Esophagus muscularis mucosa (tissue), 4 donors: ENCODE measurements at regions not wholly inside any gene's neighbourhood (a gene's known extent, or its start where the extent isn't known, plus 50 kb on each side); places are given as distances from the start of the nearest gene placed in this dataset.

Source experiments
- DNase-seq: peaks from one replicate; pipeline ENCODE4 v3.0.0-alpha.2; 2017; ENCODE audit errors: extremely low spot score
- H3K27ac ChIP-seq, 4 donors: fragments of 200-600 bp; sonication (generic); replicated peaks in 1 of 4; 1 replicate in 3 of 4; 2 replicates in 1 of 4; pipeline ENCODE4 v1.5.1; 2016 to 2019; ENCODE audit warnings: mild to moderate bottlenecking in 1 of 4
- H3K27me3 ChIP-seq, 4 donors: fragments of 200-600 bp; sonication (generic); one replicate each; pipeline versions ENCODE4 v1.5.1 to v1.6.0; 2016 to 2019
- H3K36me3 ChIP-seq, 4 donors: fragments of 200-600 bp; sonication (generic); one replicate each; pipeline ENCODE4 v1.5.1; 2016 to 2019
- H3K4me1 ChIP-seq, 4 donors: fragments of 200-600 bp; sonication (generic); one replicate each; pipeline ENCODE4 v1.5.1; 2016 to 2019
- H3K4me3 ChIP-seq, 4 donors: fragments of 200-600 bp; sonication (generic); 1 replicate in 2 of 4; 2 replicates in 2 of 4; pipeline ENCODE4 v1.5.1; 2016 to 2019; ENCODE audit warnings: mild to moderate bottlenecking in 4 of 4, moderate library complexity in 1 of 4
- H3K9me3 ChIP-seq, 4 donors: fragments of 200-600 bp; sonication (generic); 1 replicate in 3 of 4; 2 replicates in 1 of 4; pipeline ENCODE4 v1.5.1; 2016 to 2019
- EP300 ChIP-seq: sonication (generic); formaldehyde crosslinking; IDR thresholded peaks from one replicate; pipeline ENCODE4 v1.6.1; 2017; ENCODE audit warnings: antibody characterized with exemption
- POLR2A ChIP-seq: fragments of 450-650 bp; IDR thresholded peaks from one replicate; pipeline ENCODE4 v1.6.1; 2017; ENCODE audit warnings: antibody characterized with exemption, moderate library complexity, mild to moderate bottlenecking, low read depth
- POLR2AphosphoS5 ChIP-seq, 2 donors: sonication (generic); formaldehyde crosslinking; IDR thresholded peaks; one replicate each; pipeline ENCODE4 v1.6.1; 2017; ENCODE audit warnings: antibody characterized with exemption in 2 of 2
- WGBS: methylation state at CpG from one replicate; pipeline ENCODE4 v1.1.5; 2018; 5-methylcytosine and 5-hydroxymethylcytosine counted together
- intact Hi-C: fragments of 100-400 bp; cut with DNase I; formaldehyde crosslinking; loops from one replicate; pipeline ENCODE4 v1.15.1; 2023
- TF ChIP-seq, protein P1 (sequence below), 3 experiments: fragments of 200-600 bp in 2 of 3; fragments of 450-650 bp in 1 of 3; sonication (generic) in 2 of 3; IDR thresholded peaks; one replicate each; pipeline ENCODE4 v1.5.1; 2017 to 2019; ENCODE audit warnings: antibody characterized with exemption in 3 of 3, mild to moderate bottlenecking in 2 of 3, moderate library complexity in 1 of 3

DNA sequence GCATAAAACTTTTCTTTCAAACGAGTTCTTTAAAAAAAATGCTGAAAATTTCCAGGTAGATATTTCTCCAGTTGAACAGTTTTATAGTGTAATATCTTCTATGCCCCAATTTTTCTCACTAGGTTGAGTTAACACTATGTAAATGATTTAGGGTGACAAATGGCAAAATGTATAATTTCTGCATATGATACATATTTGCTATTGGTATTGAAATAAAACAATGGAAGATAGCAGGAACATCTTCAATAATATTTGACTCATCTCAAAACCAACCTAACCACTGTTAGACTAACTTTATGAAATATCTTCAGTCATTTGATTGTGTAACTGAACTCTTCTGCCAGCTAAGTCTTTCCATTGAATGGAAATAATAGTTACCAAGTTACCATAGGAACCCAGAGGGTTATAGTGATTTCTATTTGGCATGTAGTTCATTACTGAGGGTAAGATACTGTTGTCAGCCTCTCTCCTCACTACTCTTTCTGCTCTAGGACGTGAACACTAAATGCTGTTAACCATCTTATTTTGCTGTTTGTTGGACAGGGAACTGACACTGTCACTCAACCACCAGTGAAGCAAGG lies 824.7 kb upstream of the NECTIN3 start:
- Histone ChIP-seq H3K4me3 (no peak overlapping the region), H3K27ac (no peak overlapping the region), H3K36me3 (no peaks in the 10 kb centered on the region), H3K4me1 (no peaks in the 10 kb centered on the region), H3K9me3 (no peaks in the 10 kb centered on the region), H3K27me3 (no peaks in the 10 kb centered on the region)
- 43% methylated on average over 2 of the region's 2 CpGs for WGBS
- no peak for DNase-seq
- TF ChIP-seq, protein P1, sequence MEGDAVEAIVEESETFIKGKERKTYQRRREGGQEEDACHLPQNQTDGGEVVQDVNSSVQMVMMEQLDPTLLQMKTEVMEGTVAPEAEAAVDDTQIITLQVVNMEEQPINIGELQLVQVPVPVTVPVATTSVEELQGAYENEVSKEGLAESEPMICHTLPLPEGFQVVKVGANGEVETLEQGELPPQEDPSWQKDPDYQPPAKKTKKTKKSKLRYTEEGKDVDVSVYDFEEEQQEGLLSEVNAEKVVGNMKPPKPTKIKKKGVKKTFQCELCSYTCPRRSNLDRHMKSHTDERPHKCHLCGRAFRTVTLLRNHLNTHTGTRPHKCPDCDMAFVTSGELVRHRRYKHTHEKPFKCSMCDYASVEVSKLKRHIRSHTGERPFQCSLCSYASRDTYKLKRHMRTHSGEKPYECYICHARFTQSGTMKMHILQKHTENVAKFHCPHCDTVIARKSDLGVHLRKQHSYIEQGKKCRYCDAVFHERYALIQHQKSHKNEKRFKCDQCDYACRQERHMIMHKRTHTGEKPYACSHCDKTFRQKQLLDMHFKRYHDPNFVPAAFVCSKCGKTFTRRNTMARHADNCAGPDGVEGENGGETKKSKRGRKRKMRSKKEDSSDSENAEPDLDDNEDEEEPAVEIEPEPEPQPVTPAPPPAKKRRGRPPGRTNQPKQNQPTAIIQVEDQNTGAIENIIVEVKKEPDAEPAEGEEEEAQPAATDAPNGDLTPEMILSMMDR (IDR thresholded peaks at IDR 0.05), result no peak
- no peak for TF ChIP-seq EP300
- TF ChIP-seq POLR2A, result no peak
- no peak for TF ChIP-seq POLR2AphosphoS5 (IDR thresholded peaks at IDR 0.05)
- intact Hi-C loops, result no loop called here

DNA sequence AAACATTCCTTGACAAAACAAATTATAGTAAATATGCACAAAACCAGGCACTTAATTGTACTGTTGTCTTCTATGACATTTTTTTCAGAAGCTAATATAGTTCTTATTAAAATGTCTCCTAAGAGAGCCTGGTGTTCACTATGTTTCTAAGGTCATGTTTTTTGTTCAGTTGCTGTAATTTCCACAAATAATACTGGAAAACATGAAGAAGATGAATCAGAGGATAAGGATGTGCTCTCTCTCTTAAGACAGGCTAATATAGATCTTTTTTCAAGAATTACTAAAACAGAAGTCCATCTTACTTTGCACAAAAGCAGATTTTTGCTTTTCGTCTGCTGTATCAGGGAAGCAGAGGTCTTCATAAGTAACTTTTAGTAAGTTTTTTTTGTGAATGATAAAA lies 823.0 kb upstream of the NECTIN3 start:
- TF ChIP-seq POLR2AphosphoS5 (IDR thresholded peaks at IDR 0.05), result no peak
- TF ChIP-seq, protein P1 (IDR thresholded peaks at IDR 0.05), result no peak
- no peak for TF ChIP-seq EP300
- TF ChIP-seq POLR2A, result no peak
- Histone ChIP-seq H3K4me1 (no peaks in the 10 kb centered on the region), H3K9me3 (no peaks in the 10 kb centered on the region), H3K4me3 (no peak overlapping the region), H3K27ac (no peak overlapping the region), H3K36me3 (no peaks in the 10 kb centered on the region), H3K27me3 (no peaks in the 10 kb centered on the region)
- intact Hi-C loops, result no loop called here
- no peak for DNase-seq
- WGBS, result 91% methylated on average over 1 of the region's 1 CpG

DNA sequence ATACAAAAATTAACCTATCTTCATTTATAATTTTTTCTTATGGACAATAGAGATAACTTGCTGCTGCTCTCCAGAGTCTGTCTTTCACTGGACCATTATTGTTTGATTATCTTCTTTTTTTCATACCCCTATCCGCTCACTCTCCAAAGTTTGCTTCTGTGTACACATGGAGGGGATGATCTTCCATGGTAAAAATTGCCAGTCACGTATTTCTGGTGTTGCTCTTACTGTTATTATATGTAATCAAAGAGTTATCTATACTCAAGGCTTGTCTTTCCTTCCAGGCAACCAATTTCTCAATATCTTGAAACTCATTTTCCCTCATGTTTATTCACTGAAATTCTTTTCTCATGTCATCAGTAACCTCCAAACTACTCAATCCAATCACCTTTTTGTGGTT lies 817.8 kb upstream of the NECTIN3 start:
- no peaks in the 10 kb centered on the region for H3K4me1 ChIP-seq
- intact Hi-C loops, result no loop called here
- DNase-seq, result no peak
- H3K27me3 ChIP-seq, result no peaks in the 10 kb centered on the region
- no peak overlapping the region for H3K4me3 ChIP-seq
- WGBS, result 80% methylated on average over 2 of the region's 2 CpGs
- H3K36me3 ChIP-seq, result no peaks in the 10 kb centered on the region
- H3K27ac ChIP-seq, result no peak overlapping the region
- no peaks in the 10 kb centered on the region for H3K9me3 ChIP-seq
- TF ChIP-seq, protein P1 (IDR thresholded peaks at IDR 0.05), result no peak
- no peak for TF ChIP-seq POLR2A
- TF ChIP-seq POLR2AphosphoS5 (IDR thresholded peaks at IDR 0.05), result no peak

DNA sequence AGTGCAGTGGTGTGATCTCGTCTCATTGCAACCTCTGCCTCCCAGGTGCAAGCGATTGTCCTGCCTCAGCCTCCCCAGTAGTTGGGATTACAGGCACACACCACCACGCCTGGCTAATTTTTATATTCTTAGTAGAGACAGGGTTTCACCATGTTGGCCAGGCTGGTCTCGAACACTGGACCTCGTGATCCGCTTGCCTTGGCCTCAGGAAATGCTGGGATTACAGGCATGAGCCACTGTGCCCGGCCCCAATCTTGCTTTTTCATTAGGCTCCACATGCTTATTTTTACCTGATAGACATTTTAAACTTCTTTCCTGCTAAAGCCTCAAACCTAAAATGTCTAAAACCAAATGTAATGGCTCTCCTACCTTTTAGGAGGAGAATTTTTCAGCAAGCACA lies 817.0 kb upstream of the NECTIN3 start:
- Histone ChIP-seq H3K4me3 (no peak overlapping the region), H3K9me3 (no peaks in the 10 kb centered on the region), H3K27me3 (no peaks in the 10 kb centered on the region), H3K27ac (no peak overlapping the region), H3K4me1 (no peaks in the 10 kb centered on the region), H3K36me3 (no peaks in the 10 kb centered on the region)
- TF ChIP-seq, protein P1 (IDR thresholded peaks at IDR 0.05), result no peak
- no peak for TF ChIP-seq POLR2A
- intact Hi-C loops, result no loop called here
- 95% methylated on average over 7 of the region's 7 CpGs for WGBS
- no peak for DNase-seq

DNA sequence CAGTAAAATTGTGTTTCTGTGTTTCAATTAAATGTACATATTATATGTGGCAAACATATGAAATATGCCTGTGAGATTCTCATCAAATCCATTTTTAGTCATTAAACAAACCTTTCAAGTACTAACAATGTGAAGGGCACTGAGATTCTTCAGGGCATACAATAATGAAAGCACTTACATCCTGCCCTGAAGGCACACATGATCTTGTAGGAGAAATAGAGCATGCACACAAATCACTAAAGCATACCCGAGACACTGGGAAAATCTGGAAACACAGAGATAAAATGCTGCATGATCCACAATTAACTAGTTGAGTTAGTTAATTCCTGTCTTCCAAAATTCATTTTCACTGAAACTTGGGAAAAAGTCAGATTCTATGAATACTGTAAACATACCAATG lies 810.5 kb upstream of the NECTIN3 start:
- intact Hi-C loops, result no loop called here
- no peak overlapping the region for H3K27ac ChIP-seq
- H3K4me1 ChIP-seq, result no peaks in the 10 kb centered on the region
- H3K4me3 ChIP-seq, result no peak overlapping the region
- no peaks in the 10 kb centered on the region for H3K9me3 ChIP-seq
- no peak for TF ChIP-seq POLR2A
- 71% methylated on average over 1 of the region's 1 CpG for WGBS
- H3K27me3 ChIP-seq, result no peaks in the 10 kb centered on the region
- H3K36me3 ChIP-seq, result no peaks in the 10 kb centered on the region
- no peak for DNase-seq
